MCF 10A (cell line): ENCODE measurements at regions not wholly inside any gene's neighbourhood (a gene's known extent, or its start where the extent isn't known, plus 50 kb on each side); places are given as distances from the start of the nearest gene placed in this dataset.

Experiments used
- BruUV-seq: library from RNA; stranded (reverse); fragments of 400-500 nt; replicated peaks from 2 replicates; lab custom pipeline; 2021; lab: Mats Ljungman, UMichigan
- CTCF ChIA-PET: fragments of 300-600 bp; sonication (Branson Sonifier 250); formaldehyde crosslinking; extraction: SDS; loops from one replicate; lab custom pipeline; 2021; ENCODE audit warnings: antibody characterized with exemption, inconsistent platforms; lab: Yijun Ruan, JAX
- POLR2A ChIA-PET: fragments of 300-600, 350-650 bp; sonication (Branson Sonifier 250); formaldehyde crosslinking; extraction: SDS; loops from one replicate; lab custom pipeline; 2020; ENCODE audit warnings: antibody characterized with exemption, inconsistent platforms; lab: Yijun Ruan, JAX
- DNase-seq: peaks from one replicate; pipeline ENCODE4 v3.0.0-alpha.2; 2018; ENCODE audit not compliant: unreplicated experiment
- H3K27ac Mint-ChIP-seq: one replicate; pipeline ENCODE4 v1.8.0; 2022; ENCODE audit warnings: mild to moderate bottlenecking, low read depth, mixed read lengths; ENCODE audit not compliant: unreplicated experiment
- H3K27me3 Mint-ChIP-seq: one replicate; pipeline ENCODE4 v1.8.0; 2022; ENCODE audit warnings: mixed read lengths; ENCODE audit not compliant: insufficient read depth, unreplicated experiment
- H3K36me3 Mint-ChIP-seq: one replicate; pipeline ENCODE4 v1.8.0; 2022; ENCODE audit warnings: mild to moderate bottlenecking, moderate library complexity, mixed read lengths; ENCODE audit not compliant: insufficient read depth, unreplicated experiment
- H3K4me1 Mint-ChIP-seq: one replicate; pipeline ENCODE4 v1.8.0; 2022; ENCODE audit warnings: mixed read lengths; ENCODE audit not compliant: insufficient read depth, unreplicated experiment
- H3K4me3 Mint-ChIP-seq: one replicate; pipeline ENCODE4 v1.8.0; 2022; ENCODE audit warnings: mild to moderate bottlenecking, moderate library complexity, mixed read lengths; ENCODE audit not compliant: unreplicated experiment
- H3K9me3 Mint-ChIP-seq: one replicate; pipeline ENCODE4 v1.8.0; 2022; ENCODE audit warnings: mixed read lengths; ENCODE audit not compliant: unreplicated experiment
- CTCF ChIP-seq: fragments of 200-600 bp; IDR thresholded peaks from one replicate; pipeline ENCODE4 v1.8.0; 2022; ENCODE audit warnings: antibody characterized with exemption, mild to moderate bottlenecking; ENCODE audit not compliant: unreplicated experiment
- intact Hi-C: fragments of 100-400 bp; cut with micrococcal nuclease; formaldehyde crosslinking; loops from 2 replicates; pipeline ENCODE4 v1.14.1; 2022

GRCh38 chr19:29383696-29384095 is 142.1 kb upstream of the VSTM2B start:
- POLR2A ChIA-PET, result no interaction called here
- intact Hi-C loops, result no loop called here

GRCh38 chr19:29384656-29385055 is 141.1 kb upstream of the VSTM2B start:
- no TSS peak for BruUV-seq

More at GRCh38 chr19:29383696-29384095, 142.1 kb upstream of the VSTM2B start:
- no peaks in the 10 kb centered on the region for H3K4me1 Mint-ChIP-seq
- TF ChIP-seq CTCF, result no peak
- no peak overlapping the region for H3K27ac Mint-ChIP-seq
- no peak overlapping the region for H3K4me3 Mint-ChIP-seq
- CTCF ChIA-PET, result interaction anchor here (0.7 kb wide), 1 partner anchor 881 kb away, joined by 3 read pairs; no protein-coding TSS in a partner anchor
- H3K36me3 Mint-ChIP-seq, result no peaks in the 10 kb centered on the region
- H3K27me3 Mint-ChIP-seq, result no peaks in the 10 kb centered on the region
- no TSS peak for BruUV-seq
- DNase-seq, result no peak
- peaks cover 12% of the 10 kb centered on the region for H3K9me3 Mint-ChIP-seq

GRCh38 chr19:29385191-29385795 is 140.5 kb upstream of the VSTM2B start:
- intact Hi-C loops, result no loop called here
- Mint-ChIP-seq H3K9me3 (peaks cover 20% of the 10 kb centered on the region), H3K27ac (no peak overlapping the region), H3K4me3 (no peak overlapping the region), H3K4me1 (no peaks in the 10 kb centered on the region), H3K36me3 (no peaks in the 10 kb centered on the region), H3K27me3 (no peaks in the 10 kb centered on the region)
- DNase-seq, result no peak
- ChIA-PET CTCF (no interaction called here), POLR2A (no interaction called here)
- no peak for TF ChIP-seq CTCF
- BruUV-seq, result no TSS peak

More at GRCh38 chr19:29384656-29385055, 141.1 kb upstream of the VSTM2B start:
- Mint-ChIP-seq H3K4me3 (no peak overlapping the region), H3K27ac (no peak overlapping the region), H3K36me3 (no peaks in the 10 kb centered on the region), H3K27me3 (no peaks in the 10 kb centered on the region), H3K4me1 (no peaks in the 10 kb centered on the region), H3K9me3 (peaks cover 16% of the 10 kb centered on the region)
- POLR2A ChIA-PET, result no interaction called here
- TF ChIP-seq CTCF, result no peak
- DNase-seq, result no peak
- intact Hi-C loops, result no loop called here
- CTCF ChIA-PET, result no interaction called here

GRCh38 chr19:29386970-29387369 is 138.8 kb upstream of the VSTM2B start:
- Mint-ChIP-seq H3K36me3 (no peaks in the 10 kb centered on the region), H3K27ac (no peak overlapping the region), H3K4me3 (no peak overlapping the region), H3K4me1 (no peaks in the 10 kb centered on the region), H3K9me3 (peaks cover 36% of the 10 kb centered on the region), H3K27me3 (no peaks in the 10 kb centered on the region)
- POLR2A ChIA-PET, result no interaction called here
- no TSS peak for BruUV-seq
- CTCF ChIA-PET, result interaction anchor here (0.6 kb wide), 1 partner anchor 488 kb away, joined by 4 read pairs; no protein-coding TSS in a partner anchor
- intact Hi-C loops, result no loop called here
- DNase-seq, result no peak
- TF ChIP-seq CTCF, result no peak
